Islet of Langerhans (tissue), 1 donor: ENCODE measurements at regions not wholly inside any gene's neighbourhood (a gene's known extent, or its start where the extent isn't known, plus 50 kb on each side); places are given as distances from the start of the nearest gene placed in this dataset.

Experiments
- FAIRE-seq: peaks from one replicate; lab custom pipeline; 2011; peaks lifted over from hg19 to GRCh38; lab: Jason Lieb, UNC

DNA sequence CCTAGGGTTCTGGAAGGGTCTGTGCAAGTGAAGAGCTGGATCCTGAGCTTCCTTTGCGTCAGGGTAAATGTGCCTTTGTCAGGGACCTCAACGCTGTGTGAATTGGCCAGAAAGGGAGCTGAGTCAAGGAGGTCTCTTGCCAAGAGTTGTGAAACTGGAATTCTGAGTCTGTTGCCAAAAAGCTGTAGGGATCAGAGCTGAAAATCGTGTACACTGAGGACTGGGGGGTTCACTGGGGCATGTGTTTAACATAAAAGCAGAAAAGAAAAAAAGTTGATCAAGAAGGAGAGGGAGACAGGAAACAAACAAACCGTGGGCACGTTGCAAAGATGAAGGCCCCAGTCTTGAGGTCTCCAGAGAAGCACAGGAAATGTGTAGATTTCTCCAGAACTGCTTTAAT is 1081.5 kb downstream of the VRK1 start:
- no peak for FAIRE-seq

DNA sequence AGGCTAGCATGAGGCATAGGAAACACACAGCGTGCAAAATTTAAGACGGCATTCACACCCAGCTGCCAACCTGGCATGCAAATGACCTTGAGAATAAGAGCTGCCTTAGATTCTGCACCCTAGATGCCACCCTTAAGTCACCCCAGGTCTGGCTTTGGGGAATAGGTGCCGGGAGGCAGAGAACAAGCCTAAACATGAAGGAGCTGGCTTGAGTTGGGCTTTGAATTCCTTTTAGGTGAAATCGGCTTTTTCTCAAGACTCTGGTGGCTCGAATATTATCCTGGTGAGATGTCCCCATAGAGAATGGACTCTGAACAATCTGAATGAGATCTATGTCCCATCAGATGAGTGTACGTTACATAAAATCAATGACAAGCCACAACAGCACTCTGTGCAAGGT is 1090.5 kb downstream of the VRK1 start:
- FAIRE-seq, result no peak

DNA sequence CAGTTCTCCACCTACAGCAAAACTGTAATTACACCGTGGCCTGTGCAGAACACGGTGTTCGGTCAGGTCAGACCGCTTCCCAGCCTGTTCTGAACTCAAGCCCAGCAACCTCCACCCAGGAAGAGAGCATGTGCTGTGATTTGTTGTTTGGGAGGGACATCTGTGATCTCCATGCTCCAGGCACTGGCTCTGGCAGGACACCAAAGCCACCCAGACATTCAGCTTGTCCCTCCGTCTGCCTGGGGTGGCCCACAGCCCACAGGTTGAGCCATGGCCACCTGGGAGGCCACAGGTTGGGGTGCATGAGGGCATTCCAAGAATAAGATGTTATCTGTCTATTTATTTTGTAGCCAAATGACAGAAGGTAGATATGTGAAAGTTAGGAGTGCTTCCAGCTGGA is 1091.1 kb downstream of the VRK1 start:
- no peak for FAIRE-seq

DNA sequence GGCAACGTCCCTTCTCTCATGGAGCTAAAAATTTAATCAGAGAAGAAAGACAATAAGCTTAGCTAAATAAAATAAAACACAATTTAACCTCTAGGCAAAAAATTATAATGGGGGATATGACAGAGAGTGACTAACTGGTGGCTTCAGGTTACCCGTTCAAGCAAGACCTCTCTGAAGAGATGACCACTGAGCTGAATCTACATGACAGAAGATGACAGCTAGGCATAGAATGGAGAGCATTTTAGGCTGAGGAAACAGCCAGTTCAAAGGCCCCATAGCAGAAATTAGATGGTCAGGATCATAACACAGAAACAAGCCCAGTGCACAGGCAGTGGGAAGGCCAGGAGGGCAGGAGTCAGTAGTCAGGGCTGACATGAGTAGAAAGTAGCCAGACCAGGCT is 1094.3 kb downstream of the VRK1 start:
- no peak for FAIRE-seq

DNA sequence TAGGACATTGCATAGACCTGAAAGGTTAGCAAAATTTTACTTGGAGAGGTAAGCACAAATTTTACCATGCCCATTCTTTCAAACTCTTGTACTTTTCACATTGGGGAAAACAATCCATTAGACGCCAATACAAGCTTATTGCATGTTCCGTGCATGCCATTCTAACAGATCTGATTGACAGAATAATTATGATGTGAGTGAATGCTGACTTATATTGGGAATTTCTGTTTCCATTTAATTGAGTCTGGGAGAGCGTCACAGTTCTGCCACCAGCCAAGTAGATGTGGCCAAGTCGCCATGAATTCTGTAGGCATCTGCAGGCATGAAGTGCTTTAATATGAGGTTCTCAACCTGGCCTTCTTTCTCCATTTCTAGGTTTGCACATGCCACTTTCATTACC is 1097.4 kb downstream of the VRK1 start:
- no peak for FAIRE-seq

DNA sequence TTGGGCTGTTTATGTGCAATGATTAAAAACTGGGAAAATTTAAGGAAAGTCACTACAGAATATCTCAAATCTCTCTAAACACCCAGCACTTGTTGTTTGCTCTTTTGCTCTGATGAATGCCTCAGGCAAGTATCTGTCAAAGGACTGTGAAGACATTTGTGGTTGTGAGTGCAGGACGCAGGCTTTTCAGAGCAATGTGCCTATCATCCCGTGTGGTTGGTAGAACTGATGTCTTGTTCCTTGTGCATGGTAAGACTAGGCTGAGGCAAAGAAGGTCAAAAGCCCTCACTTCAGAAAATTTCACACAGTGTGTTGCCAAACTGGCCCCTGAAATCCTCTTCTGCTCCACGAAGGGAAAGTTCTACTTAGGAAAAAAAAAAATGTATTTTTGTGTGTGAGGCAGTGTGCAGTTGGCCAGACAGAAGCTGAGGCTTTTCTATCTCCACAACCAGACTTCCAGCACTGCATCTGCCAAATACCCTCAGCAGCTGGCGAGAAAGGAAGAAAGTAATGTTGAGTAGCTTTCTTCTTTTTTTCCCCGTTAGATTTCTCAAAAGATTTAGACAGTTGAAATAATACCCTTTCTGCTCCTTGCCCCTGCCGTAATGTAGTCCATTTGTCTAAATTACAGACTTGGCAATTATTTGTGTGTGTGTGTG is 1103.1 kb downstream of the VRK1 start:
- no peak for FAIRE-seq

DNA sequence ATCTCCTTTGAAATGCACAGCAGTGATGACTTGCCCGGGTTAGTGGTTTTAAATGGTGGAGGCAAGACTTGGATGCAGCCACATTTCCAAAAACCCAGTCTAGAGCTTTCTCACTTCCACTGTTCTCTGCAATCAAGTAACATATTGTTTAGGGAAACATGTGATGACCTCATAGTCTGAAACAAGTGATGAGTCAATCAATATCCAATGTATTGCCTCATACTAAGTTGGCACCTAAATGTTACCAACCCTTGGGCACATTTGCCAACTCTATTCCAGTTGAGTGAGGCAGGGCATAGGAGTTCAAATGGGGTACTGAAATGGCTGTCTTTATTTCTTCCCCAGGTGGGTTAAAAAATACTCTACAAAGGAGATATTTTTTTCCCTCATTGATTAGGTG is 1105.4 kb downstream of the VRK1 start:
- no peak for FAIRE-seq

DNA sequence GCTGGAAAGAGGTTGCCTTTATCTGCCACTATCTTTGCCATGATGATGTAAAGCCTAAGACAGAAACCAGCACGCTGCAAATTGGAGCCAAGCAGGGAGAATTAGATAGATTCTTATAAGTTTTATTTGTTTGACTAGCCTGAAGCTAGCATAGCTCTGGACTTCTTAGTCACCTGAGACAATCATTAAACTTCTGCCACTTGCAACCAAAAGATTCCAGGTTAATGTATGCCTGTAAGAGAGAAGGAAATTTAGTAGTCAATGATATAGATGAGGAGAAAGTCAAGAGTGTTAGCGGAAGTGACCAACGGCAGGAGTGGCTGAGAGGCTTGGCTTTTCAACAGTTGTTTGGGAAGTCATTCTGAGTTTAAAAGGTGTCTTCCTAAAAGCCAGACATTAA is 1106.6 kb downstream of the VRK1 start:
- FAIRE-seq, result no peak

DNA sequence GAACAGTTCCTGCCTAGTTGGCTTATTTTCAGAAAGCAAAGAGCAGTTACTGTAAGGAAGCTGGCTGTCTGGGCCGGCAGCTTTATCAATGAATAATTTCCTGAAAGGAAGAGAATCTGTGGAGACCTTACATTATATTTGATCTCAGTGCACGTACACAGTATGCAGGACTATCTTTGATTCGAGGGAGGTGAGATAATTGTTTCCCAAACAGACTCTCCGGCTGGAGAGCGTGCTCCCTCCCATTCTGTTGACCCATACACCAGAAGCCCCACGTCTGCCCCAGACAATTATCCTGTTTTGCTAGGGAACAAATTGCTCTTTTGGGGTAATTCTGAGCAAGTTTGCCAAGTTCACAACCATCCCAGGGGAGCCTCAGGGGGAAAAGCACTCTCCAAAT is 1115.0 kb downstream of the VRK1 start:
- FAIRE-seq, result no peak

DNA sequence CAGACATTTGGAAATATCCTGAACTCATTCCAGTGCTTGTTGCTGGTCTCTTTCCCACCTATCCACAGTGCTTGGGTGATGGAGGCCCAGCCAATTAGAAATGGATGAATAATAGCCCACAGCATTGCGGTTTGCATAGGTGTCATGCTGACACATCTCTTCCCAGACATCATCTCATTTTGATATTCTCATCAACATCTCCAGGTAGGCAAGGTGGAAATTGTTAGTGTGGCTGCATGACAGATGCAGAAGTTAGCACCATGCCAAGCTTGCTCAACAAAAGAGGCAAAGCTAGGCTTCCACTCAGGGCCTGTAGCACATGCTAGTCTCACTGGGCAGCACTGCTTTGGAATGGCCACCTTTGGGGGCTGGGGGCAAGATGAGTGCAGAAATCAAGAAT is 1118.9 kb downstream of the VRK1 start:
- no peak for FAIRE-seq

DNA sequence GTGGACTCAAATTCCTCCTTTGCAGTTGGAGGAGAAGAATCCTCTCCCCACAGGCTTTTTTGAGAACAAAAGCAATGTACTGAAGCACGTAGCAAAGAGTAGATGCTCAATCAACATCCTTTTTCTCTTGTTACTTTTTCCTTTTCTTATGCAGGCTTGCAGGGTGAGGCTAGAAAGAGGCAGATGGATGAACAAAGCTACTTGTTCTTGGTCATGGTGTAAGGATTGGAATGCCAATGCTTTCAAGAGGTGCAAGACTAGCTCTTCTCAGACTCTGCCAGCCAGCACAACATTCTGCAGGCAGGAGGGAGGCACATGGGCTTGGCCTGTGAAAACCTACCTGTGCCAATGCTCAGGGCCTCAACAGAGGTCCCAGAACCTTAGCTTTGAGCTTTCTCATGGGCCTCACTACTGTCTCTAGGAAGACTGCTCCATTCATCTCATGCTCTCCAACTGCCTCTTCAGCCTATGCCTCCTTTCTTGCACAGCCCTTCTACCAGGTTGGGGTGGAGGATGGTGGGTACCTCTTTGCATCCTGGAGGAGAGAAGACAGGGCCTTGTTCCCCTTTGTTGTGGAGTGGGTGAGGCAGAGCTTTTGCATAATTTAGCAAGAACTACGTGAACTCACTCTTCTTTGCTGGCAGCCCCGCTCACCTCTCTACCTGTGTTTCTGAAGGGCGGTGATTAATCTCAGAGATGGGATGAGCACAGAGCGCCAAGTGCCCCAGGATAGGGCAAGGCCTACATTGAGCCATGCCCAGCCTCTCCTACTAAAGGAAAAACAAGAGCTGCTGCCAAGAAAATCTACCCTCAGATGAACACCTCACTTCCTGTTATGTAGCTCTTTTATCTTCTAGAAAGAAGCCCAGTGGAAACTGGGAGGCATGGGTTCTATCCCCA is 1119.7 kb downstream of the VRK1 start:
- FAIRE-seq, result no peak

DNA sequence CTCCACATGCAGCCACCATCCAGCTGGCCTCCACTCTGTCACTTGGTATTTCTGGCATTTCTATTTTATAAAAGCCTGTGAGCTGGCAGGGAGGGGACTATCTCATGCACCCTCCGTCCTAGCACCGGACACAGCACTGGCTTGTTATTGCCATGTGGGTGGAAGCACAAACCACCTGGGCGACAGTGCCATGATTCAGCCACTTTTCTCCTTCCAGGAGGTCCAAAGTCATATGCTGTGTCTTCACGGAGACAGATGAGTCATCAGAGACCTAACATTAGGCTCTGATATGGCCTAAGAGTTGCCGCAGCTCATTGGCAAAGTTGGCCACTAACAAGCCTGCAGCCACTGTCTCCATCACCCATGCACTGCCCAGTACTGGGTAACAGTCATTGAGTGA is 1123.0 kb downstream of the VRK1 start:
- no peak for FAIRE-seq

DNA sequence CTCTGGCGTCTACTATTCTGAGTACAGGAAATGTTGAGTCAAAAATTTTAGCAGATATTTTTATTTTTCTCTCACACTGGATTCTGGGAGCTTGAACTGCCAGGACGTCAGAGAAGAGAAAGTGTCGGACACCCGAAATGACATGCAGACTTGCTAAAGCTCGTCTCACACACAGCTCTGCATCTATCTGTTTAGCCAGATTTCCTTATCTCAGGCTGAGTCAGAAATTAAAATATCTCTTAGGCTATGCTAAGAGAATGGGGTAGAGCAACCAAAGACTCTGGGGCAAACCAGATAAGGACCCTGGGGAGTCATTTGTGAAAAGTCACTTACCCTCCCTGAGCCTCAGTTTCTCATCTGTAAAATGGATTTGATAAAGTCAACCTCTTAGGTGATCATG is 1124.1 kb downstream of the VRK1 start:
- FAIRE-seq, result no peak

DNA sequence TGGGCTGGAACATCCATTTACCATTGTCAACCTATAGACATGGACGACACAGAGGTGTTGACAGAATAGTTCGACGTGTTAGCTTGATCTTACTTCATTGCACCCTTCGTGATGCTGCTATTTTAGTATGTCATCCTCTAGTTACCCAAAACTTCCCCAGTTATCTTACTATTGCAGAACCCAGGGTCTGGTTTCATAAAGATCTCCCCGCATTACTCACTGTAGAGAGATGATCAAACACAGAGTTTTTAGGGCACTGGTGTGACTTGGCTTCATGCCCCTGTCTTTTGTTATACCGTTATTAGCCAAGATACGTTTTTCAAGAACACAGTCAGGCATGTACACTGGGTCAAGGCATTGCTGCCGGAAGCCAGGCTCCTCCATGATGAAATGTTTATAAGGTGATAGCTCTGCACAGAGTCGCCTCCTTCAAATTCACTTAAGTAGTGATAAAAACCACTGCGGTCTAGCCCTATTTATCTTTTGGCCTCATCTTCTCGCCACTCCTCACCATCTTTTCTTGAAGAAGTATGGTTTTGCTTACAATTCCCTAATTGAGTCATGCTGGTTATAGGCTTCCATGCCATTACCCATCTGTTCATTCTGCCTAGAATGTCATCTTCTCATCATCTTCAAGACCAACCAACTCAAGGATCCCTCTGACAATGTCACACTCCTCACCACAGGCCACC is 1127.9 kb downstream of the VRK1 start:
- no peak for FAIRE-seq

DNA sequence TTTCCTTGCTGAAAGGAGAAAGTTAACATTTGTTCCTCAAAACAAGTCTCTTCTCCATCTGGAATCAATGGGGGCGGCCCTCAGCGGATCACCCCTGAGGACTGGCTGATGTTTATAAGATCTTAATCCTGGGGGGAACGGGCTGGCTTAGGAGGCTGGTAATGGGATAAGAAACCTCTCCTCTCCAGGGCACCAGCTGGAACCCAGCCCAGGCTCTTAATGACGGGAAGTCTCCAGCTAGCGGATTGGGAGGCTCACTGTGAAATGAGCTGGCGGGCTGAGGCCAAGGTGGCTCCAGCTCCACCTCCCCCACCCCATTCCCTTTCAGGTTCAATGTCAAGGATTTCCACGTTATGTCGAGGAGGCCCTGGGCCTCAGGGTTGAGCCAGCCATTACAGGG is 1133.0 kb downstream of the VRK1 start:
- FAIRE-seq, result no peak

DNA sequence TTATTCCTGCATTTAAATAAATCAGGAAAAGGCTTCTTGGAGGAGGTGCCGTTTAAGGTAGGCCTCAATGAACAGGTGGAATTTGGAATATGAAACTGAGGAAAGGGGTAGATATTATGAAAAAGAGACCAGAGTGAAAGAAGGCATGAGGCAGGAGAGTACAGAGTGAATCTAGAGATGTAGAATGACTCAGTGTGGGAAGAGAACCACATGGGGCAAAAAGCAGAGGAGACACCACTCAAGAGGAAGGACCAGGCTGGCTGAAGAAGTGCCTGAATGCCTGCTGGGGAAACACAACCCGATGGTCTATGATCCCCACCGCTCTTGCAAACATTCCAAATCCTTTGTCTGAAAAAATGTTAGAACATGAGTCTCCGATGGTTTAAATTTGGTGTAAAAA is 1134.1 kb downstream of the VRK1 start:
- no peak for FAIRE-seq

DNA sequence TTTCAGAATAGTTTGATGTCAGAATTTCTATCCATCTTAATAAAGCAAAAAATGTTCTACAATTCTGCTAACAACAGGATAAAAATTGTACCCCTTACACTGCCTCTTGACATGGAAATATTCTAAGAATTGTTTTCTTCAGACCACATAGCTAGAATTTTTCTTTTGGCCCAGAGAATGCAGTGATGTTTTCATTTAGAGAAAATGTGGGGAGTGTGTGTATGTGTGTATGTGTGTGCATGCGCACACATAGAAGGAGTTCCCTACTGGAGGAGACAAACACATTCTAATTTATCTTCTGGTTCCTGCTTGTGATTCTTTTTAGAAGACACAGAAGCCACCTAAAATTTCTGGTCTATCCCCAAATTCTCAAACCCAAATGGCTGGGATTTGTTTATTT is 1145.7 kb downstream of the VRK1 start:
- no peak for FAIRE-seq

DNA sequence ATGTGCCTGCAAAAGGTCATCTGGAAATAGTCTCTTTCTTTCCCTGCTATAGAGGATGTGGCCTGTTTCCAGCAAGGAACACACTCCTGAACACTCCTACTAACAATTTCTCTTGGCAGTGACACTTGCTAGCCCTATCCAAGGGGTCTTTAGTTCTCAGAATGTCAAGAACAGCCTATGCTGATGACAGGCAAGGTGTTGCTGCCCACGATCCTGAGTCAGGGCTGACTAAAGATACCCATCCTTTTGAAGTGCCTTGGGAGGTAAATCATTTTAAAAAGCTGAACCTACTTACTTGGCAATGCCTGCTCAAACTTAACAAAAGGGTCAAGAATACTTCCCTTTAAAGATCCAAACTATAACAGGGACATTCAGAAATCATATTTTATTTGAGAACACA is 1146.4 kb downstream of the VRK1 start:
- no peak for FAIRE-seq

DNA sequence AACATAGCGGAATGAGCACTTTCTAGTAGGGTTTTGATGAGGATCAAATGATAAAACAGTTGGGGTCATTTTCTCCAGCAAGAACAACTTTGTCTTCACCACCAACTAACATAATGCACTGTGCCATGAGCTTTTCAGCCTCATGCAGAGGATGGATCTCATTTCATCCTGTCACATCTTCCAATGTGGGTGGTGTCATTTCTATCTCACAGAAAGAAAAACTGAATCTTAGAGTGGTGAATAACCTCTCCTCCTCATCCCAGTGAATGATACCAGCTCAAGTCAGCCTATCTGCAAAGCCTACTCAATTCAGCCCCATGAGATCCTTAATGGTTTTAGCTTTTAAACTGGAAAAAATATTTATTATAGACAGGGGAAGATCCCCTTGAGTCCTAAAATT is 1147.2 kb downstream of the VRK1 start:
- FAIRE-seq, result no peak

DNA sequence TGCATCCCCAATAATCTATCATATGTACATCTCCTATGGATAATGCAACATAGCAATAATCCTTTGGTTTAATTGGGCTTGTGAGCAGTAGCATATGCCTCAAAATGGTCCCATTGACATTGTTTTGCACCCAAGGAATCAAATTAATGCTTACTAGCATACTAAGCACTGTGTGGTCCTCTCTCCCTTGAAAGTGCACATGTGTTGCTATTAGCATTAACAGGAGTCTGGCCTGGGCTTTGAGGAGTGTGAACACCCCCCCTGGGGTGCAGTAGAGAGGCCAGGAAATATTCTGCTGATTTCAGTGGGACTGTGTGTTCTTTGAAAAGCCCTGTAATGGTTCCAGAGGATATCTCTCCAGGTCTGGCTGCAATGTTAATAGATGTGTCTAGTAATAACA is 1148.4 kb downstream of the VRK1 start:
- FAIRE-seq, result no peak

DNA sequence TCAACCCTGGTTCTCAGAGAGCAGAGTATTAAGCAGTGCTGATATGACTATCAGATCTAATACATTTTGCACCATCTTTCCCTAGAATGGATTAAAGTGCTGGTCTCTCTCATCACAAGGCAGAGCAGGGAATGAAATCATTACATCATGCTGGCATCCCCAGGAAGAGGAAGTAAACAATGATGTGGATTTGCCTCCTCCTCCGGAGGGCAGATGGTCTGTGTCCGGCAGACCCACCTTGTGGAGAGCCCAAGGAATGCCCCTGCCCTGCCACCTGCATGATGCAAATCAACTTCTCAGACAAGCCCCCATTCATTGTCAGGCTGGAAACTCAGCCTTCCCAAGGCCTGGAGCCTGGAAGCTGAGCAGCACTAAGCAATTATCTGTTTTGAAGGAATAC is 1149.1 kb downstream of the VRK1 start:
- no peak for FAIRE-seq

DNA sequence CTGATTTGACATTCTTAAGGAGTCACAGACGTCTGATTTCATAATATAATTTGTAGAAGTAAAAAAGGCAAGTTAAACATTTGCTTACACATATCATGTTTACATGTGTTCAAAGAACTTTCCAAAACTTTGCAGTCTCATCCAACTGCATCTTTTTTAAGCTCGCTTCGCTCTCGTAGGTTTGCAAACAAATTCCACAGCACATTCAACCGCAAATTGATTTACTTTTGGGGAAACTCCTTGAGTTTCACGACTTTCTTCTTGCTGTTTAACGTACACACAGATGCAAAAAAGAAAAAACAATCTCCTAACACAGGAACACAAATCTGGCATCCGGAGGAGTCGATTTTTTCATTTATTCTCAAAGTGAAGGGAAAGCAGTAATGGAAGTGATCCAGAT is 1149.5 kb downstream of the VRK1 start:
- no peak for FAIRE-seq

DNA sequence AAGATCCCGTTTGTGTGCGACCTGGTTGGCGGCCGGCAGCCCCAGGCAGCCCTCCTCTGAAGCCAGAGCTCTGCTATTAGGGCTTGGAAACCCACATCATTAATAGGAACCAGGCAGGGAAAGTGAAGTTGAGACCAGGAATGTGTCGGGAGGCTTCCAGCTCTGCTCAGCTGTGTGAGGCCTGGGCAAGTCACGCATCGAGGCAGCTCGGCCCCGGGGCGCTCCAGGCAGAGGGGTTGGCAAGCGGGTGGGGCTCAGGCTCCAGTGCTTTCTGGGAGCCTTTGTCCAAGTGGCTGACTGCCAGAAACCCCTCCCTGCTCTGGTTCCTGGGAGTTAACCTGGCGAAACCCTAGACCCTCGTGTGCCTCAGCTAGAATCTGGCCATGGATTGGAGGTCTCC is 1151.7 kb downstream of the VRK1 start:
- FAIRE-seq, result no peak
